Gastrocnemius medialis (tissue), 4 donors: ENCODE measurements at regions not wholly inside any gene's neighbourhood (a gene's known extent, or its start where the extent isn't known, plus 50 kb on each side); places are given as distances from the start of the nearest gene placed in this dataset.
"Not testable (repeated sequence)": the region's sequence is repeated elsewhere in the genome, so short reads cannot be mapped to it uniquely, and the experiment has no call there.

Experiments used
- ATAC-seq, 2 donors: fragments of 150-250 bp; one replicate each; pipeline ENCODE4 v1.9.1; 2016
- DNase-seq, 2 donors: peaks; one replicate each; pipeline ENCODE4 v3.0.0-alpha.2; 2019
- H3K27ac ChIP-seq, 4 donors: fragments of 200-600 bp; sonication (generic); 1 replicate in 1 of 4; 2 replicates in 3 of 4; pipeline ENCODE4 v1.5.1; 2016 to 2018; ENCODE audit warnings: mild to moderate bottlenecking in 2 of 4, moderate library complexity in 1 of 4
- H3K27me3 ChIP-seq, 3 donors: fragments of 200-600 bp; sonication (generic) in 2 of 3; 1 replicate in 1 of 3; 2 replicates in 2 of 3; pipeline versions ENCODE4 v1.5.1 to v1.6.0; 2016 to 2019; ENCODE audit warnings: mild to moderate bottlenecking in 1 of 3, moderate library complexity in 1 of 3
- H3K36me3 ChIP-seq, 2 donors: fragments of 200-600 bp; sonication (generic) in 1 of 2; one replicate each; pipeline ENCODE4 v1.5.1; 2017 to 2018
- H3K4me1 ChIP-seq, 2 donors: fragments of 200-600 bp; sonication (generic) in 1 of 2; one replicate each; pipeline ENCODE4 v1.5.1; 2016 to 2017; ENCODE audit warnings: mild to moderate bottlenecking in 2 of 2
- H3K4me3 ChIP-seq, 4 donors: fragments of 200-600 bp; sonication (generic) in 3 of 4; 1 replicate in 1 of 4; 2 replicates in 3 of 4; pipeline ENCODE4 v1.5.1; 2016 to 2019; ENCODE audit warnings: mild to moderate bottlenecking in 2 of 4
- H3K9me3 ChIP-seq, 3 donors: fragments of 200-600 bp; sonication (generic) in 2 of 3; 1 replicate in 1 of 3; 2 replicates in 2 of 3; pipeline ENCODE4 v1.5.1; 2016 to 2019
- POLR2A ChIP-seq, 2 donors: fragments of 450-650 bp; IDR thresholded peaks; one replicate each; pipeline ENCODE4 v1.6.1; 2017; ENCODE audit warnings: antibody characterized with exemption in 2 of 2, mild to moderate bottlenecking in 2 of 2, moderate library complexity in 2 of 2
- in situ Hi-C, 4 donors: fragments of 200-750 bp; cut with MboI; loops; one replicate each; pipeline versions ENCODE4 v1.15.0 to v1.8.0; 2017; ENCODE audit warnings: low sequenced_read_pairs in 4 of 4
- intact Hi-C: fragments of 100-400 bp; cut with DNase I; formaldehyde crosslinking; loops from one replicate; pipeline ENCODE4 v1.15.1; 2023; ENCODE audit warnings: low total_unique reads

DNA sequence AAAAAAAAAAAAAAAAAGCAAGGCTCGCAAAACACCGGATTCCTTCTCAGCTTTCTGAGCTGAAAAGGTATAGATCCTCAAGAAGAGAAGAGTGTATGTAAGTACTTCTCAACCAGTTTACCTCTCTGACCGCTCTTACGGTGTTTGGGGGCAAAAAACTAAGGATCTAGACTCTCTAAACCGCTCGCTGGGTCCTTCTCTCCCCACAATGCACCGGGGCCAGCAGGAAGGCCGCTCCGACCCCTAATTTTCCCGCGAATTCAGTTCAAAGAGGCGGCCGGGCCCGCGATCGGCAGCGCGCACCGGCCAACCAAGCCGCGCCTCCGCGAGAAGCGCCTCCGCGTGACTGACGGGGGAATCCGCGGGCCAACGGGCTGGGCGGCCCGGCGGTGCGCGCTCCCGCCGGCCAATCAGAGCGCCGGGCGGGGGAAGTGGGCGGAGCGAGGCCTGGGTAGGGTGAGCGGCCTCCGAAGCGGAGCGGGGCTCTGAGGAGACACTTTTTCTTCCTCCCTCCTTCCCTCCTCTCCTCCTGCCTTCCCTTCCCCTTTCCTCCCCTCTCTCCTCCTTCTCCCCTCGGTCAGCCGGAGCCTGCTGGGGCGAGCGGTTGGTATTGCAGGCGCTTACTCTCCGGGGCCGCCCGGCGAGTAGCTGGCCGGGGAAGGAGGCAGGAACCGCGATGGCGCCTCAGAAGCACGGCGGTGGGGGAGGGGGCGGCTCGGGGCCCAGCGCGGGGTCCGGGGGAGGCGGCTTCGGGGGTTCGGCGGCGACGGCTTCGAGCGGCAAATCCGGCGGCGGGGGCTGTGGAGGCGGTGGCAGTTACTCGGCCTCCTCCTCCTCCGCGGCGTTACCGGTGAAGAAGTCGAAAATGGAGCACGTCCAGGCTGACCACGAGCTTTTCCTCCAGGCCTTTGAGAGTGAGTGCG lies 93.0 kb downstream of the CRLF3 start:
- H3K9me3 ChIP-seq, in situ Hi-C loops, H3K36me3 ChIP-seq, H3K27me3 ChIP-seq: not testable (repeated sequence)
- ATAC-seq: peak; percentile 95 to 98
- intact Hi-C loops: loop anchor here (5.0 kb wide), 1 partner anchor 91 kb away; the partner anchor contains the start of gene CRLF3
- Histone ChIP-seq H3K4me3 (peak overlapping the region; percentile 87 to 99 (median 98)), H3K4me1 (peaks cover 12 to 18% of the 10 kb centered on the region in 2 donors), H3K27ac (peak overlapping the region; percentile 91 to 97 (median 96))
- DNase-seq: peak; percentile 63 to 81
- peak; percentile 90 to 91 for TF ChIP-seq POLR2A (IDR thresholded peaks at IDR 0.05)

GRCh38 chr17:30730837-30731209 lies 93.7 kb downstream of the CRLF3 start:
- H3K27me3 ChIP-seq, DNase-seq, ATAC-seq, H3K9me3 ChIP-seq, H3K36me3 ChIP-seq, in situ Hi-C loops: not testable (repeated sequence)
- Histone ChIP-seq H3K4me1 (peaks cover 12 to 18% of the 10 kb centered on the region in 2 donors), H3K4me3 (peak overlapping the region; percentile 57 to 99 (median 92)), H3K27ac (peak overlapping the region; percentile 91 to 97 (median 96))
- intact Hi-C loops: loop anchor here (5.0 kb wide), 1 partner anchor 91 kb away; the partner anchor contains the start of gene CRLF3

GRCh38 chr17:30730171-30730836 lies 94.2 kb downstream of the CRLF3 start:
- H3K27me3 ChIP-seq, H3K9me3 ChIP-seq, DNase-seq, ATAC-seq, in situ Hi-C loops, H3K27ac ChIP-seq, H3K36me3 ChIP-seq: not testable (repeated sequence)
- peak overlapping the region in 1 of 4 donors; percentile 87 for H3K4me3 ChIP-seq
- H3K4me1 ChIP-seq: peaks cover 12 to 18% of the 10 kb centered on the region in 2 donors
- intact Hi-C loops: loop anchor here (5.0 kb wide), 1 partner anchor 92 kb away; the partner anchor contains the start of gene CRLF3

DNA sequence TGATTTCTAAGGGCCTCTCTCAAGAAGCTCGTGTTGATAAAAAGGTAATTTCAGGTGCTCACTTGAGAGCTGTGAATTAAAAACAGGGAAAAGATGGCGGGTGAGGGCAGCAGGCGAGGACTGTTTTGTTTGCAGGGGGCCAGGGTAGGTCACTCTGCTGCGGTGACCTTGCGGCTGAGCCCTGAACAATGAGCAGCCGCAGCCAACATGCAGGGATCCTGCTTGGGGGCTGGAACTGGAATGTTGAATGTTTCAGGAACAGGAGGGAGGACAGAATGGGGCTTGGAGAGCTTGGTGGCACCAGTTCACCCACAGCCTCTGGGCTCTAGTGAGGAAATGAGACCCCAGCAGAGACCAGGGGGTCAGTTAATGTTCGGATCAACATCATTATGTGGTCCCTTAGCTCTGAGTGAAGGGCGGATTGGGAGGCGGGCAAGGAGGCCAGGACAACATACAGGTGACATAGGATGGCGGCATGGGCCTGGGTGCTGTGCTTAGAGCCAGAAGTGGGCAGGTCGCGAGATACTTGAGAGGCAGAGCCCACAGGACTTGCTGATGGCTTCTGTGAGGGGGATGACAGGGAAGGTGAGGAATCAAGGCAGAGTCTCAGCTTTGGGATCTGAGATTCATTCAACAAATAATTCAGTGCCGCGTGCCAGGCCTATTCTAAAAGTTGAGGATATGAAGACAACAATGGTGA lies 94.9 kb downstream of the CRLF3 start:
- H3K4me1 ChIP-seq: peaks cover 12 to 17% of the 10 kb centered on the region in 2 donors
- in situ Hi-C loops, ATAC-seq, H3K4me3 ChIP-seq, H3K27me3 ChIP-seq, H3K9me3 ChIP-seq, H3K36me3 ChIP-seq, H3K27ac ChIP-seq, DNase-seq: not testable (repeated sequence)
- intact Hi-C loops: loop anchor here (5.0 kb wide), 1 partner anchor 93 kb away; the partner anchor contains the start of gene CRLF3

DNA sequence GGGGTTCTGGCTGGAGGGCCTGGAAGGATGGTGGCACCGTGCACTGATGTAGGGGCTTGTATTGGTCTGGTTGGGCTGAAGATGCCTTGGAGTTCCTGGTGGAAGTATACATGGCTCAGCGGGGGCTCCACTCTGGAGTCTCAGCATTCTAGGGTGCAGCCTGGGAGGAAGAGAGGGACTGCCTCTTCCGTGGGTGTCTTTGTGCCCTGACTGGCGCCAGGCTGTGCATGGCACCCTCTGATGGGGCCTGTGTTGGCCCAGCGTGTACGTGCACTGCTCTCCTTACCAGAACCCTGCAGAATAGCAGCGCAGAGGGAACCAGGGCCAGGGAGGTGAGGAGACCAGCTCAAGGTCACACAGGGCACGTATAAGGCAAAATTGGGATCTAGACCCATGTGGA lies 97.0 kb downstream of the CRLF3 start:
- H3K36me3 ChIP-seq, in situ Hi-C loops, H3K27ac ChIP-seq, DNase-seq, ATAC-seq, H3K9me3 ChIP-seq, H3K27me3 ChIP-seq, H3K4me3 ChIP-seq, H3K4me1 ChIP-seq, intact Hi-C loops: not testable (repeated sequence)

- ATAC-seq, H3K4me3 ChIP-seq, in situ Hi-C loops, H3K27me3 ChIP-seq, H3K4me1 ChIP-seq, H3K36me3 ChIP-seq, H3K27ac ChIP-seq, intact Hi-C loops, H3K9me3 ChIP-seq, DNase-seq: not testable (repeated sequence)
Observed at GRCh38 chr17:30726734-30727133, 97.8 kb downstream of the CRLF3 start.

- DNase-seq, H3K9me3 ChIP-seq, H3K27ac ChIP-seq, ATAC-seq, intact Hi-C loops, H3K27me3 ChIP-seq, H3K36me3 ChIP-seq, H3K4me1 ChIP-seq, in situ Hi-C loops, H3K4me3 ChIP-seq: not testable (repeated sequence)
Observed at GRCh38 chr17:30726310-30726709, 98.2 kb downstream of the CRLF3 start.

- ATAC-seq, in situ Hi-C loops, H3K9me3 ChIP-seq, H3K27me3 ChIP-seq, H3K36me3 ChIP-seq, intact Hi-C loops, H3K27ac ChIP-seq, H3K4me1 ChIP-seq, H3K4me3 ChIP-seq: not testable (repeated sequence)
- DNase-seq: peak in 1 of 2 donors; percentile 8
Observed at GRCh38 chr17:30724034-30724650, 100.3 kb downstream of the CRLF3 start.

DNA sequence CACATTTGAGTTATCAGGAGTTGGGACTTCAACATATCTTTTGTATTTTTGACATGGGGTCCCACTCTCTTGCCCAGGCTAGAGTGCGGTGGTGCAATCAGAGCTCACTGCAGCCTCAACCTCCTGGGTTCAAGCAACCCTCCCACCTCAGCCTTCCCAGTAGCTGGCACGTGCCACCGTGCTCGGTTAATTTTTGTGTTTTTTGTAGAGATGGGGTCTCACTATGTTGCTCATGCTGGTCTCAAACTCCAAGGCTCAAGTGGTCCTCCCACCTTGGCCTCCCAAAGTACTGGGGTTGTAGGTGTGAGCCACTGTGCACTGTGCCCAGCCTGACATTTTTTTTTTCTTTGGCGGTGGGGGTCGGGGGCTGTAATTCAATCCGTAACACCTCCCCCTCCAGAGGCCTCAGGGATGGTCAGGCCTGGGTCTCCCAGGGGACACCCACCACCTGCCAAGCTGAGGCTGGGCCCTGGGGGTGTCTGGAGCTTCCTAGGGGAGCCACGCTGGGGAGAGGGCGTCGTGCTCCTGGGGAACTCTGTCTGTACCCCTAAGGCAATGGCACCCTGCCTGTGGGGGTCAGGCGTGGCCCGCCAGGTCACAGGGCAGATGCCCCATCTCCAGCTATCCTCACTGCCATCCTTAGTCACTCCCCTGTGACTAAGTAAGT lies 102.2 kb downstream of the CRLF3 start:
- H3K27ac ChIP-seq, H3K27me3 ChIP-seq, H3K4me3 ChIP-seq, H3K4me1 ChIP-seq, intact Hi-C loops, H3K36me3 ChIP-seq, H3K9me3 ChIP-seq, in situ Hi-C loops, ATAC-seq: not testable (repeated sequence)
- DNase-seq: peak in 1 of 2 donors; percentile 2

DNA sequence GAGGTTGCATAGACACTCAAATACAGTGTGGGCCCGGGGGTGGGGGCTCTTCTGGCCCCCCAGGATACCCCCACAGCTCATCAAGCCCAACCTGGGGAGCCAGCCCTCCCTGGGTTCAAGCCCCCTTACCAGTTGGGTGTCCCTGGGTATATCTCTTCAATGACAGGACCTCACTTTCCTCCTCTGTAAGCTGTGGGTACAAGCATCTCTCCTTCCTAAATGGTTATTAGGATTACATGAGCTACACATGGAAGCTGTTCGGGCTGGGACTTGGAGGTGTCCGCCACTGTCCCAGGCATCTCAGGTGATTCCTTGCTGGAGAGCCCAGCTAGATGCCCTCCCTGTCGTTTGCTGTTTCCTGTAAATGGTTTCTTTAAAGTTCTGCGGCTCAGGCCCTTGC lies 103.5 kb downstream of the CRLF3 start:
- in situ Hi-C loops, DNase-seq: not testable (repeated sequence)

More for the DNA sequence above, 103.5 kb downstream of the CRLF3 start:
- H3K4me3 ChIP-seq, H3K4me1 ChIP-seq, intact Hi-C loops, H3K27ac ChIP-seq, ATAC-seq, H3K9me3 ChIP-seq, H3K27me3 ChIP-seq, H3K36me3 ChIP-seq: not testable (repeated sequence)
